ENCODE measurements at regions not wholly inside any gene's neighbourhood (a gene's known extent, or its start where the extent isn't known, plus 50 kb on each side); places are given as distances from the start of the nearest gene placed in this dataset.
"Not testable (repeated sequence)": the region's sequence is repeated elsewhere in the genome, so short reads cannot be mapped to it uniquely, and the experiment has no call there.

GRCh38 chr17:65301882-65302281 is 164.7 kb downstream of the RGS9 start:
- not testable (repeated sequence) for DNase-seq

GRCh38 chr17:65301184-65301583 is 164.0 kb downstream of the RGS9 start:
- DNase-seq, result no peak

GRCh38 chr17:65297916-65298315 is 160.7 kb downstream of the RGS9 start:
- DNase-seq, result no peak

DNA sequence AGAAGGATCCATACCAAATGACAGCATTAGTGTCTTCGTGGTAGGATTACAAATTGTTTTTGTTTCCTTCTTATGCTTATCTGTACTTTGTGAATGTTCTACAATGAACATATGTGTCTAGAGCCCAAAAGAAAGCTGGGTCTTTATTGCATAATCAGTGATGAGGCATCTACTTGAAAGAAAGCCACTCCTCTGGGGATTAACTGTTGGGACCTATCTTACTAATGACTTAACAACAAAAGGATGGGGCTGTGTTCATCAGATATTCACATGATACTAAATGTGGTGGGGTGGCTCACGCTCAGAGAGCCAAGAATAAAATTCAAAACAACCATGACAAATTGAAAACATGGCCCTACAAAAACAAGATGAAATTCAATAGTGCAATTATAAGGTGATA is 160.2 kb downstream of the RGS9 start:
- no peak for DNase-seq

- DNase-seq, result peak; percentile 85 to 95
Observed at GRCh38 chr17:65294181-65294719, 157.1 kb downstream of the RGS9 start.

- no peak for DNase-seq
Observed at GRCh38 chr17:65293584-65294180, 156.5 kb downstream of the RGS9 start.

DNA sequence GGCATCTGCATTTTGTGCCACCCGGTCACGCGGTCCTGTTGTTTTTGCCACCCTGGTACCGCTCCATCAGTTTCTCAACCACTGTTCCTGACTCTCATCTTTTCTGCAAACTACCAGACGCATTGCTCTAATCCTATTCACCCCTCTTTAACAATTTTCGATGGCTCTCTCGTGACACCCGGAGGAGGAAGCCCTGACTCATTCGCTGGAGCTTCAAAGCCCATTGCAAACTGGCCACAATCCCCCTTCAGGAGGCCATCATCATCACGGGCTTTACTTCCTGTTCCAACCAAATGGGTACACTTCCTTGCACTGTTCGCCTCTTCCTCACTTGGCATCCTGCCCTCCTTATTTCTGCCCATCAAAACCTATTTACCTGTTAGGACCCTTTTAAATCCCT is 155.3 kb downstream of the RGS9 start:
- no peak for DNase-seq

DNA sequence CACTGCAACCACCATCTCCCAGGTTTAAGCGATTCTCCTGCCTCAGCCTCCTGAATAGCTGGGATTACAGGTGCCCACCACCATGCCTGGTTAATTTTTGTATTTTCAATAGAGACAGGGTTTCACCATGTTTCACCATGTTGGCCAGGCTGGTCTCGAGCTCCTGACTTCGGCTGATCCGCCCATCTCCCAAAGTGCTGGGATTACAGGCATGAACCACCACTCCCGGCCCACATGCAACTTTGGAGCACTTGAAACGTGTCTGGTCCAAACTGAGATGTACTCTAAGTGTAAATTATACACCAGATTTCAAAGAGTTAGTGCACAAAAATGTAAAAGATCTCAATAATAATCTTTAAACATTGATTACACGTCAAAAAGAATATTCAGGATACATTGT is 154.1 kb downstream of the RGS9 start:
- DNase-seq, result not testable (repeated sequence)

DNA sequence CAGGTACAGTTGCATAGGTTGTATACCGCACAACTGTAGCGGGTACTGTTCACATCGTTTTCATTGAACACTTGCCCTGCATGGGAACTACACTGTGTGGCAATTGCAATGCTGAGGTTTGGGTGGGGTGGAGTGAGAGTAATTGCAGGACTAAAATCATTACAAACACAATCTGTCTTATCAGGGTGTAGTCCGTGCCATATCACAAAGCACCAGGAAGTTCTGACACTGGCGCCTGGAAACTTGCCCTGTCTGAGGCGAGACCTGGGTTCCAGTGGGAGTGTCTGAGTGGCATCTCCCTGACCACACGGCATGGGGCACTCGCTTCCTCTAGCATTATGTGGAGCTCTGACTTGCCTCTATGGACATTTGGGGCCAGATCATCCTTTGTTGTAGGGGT is 153.4 kb downstream of the RGS9 start:
- no peak for DNase-seq

- DNase-seq, result no peak
Observed at GRCh38 chr17:65290056-65290455, 152.9 kb downstream of the RGS9 start.

- no peak for DNase-seq
Observed at GRCh38 chr17:65287040-65287439, 149.9 kb downstream of the RGS9 start.

DNA sequence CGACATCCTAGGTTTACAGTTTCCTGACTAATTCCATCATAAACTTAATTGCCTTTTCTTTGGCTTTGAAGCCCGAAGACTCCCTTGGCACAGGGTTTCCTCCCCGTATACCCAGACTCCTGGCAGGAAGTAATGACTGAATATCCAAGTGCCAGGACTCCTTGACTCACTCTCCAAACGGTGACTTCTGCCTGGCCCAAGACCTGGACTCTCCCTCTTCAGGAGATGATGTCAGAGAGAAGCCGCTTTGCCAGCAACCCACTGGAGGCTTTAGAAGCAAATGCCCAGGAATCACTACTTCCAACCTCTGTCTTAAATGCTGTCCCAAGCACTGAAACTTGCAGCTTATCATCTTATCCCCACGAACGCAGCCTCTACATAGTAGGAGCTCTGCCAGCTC is 146.5 kb downstream of the RGS9 start:
- DNase-seq, result no peak

- DNase-seq, result no peak
Observed at GRCh38 chr17:65279456-65279855, 142.3 kb downstream of the RGS9 start.

DNA sequence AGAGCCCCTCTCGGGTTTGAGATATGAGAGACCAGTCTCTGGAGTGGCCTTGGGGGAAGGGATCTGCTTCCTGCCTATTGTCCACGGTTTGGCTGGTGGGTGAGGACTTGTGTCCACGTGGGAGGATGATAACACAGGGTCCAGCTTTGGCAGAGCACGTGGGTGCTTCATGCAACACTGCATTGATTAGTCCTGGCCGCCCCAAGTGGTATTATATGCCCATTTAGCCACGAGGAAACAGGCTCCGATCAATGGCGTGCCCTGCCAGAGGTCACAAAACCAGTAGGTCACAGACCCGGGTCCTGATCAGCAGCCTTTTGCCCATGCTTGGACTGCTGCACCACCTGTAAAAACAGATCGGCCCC is 141.6 kb downstream of the RGS9 start:
- DNase-seq, result no peak

DNA sequence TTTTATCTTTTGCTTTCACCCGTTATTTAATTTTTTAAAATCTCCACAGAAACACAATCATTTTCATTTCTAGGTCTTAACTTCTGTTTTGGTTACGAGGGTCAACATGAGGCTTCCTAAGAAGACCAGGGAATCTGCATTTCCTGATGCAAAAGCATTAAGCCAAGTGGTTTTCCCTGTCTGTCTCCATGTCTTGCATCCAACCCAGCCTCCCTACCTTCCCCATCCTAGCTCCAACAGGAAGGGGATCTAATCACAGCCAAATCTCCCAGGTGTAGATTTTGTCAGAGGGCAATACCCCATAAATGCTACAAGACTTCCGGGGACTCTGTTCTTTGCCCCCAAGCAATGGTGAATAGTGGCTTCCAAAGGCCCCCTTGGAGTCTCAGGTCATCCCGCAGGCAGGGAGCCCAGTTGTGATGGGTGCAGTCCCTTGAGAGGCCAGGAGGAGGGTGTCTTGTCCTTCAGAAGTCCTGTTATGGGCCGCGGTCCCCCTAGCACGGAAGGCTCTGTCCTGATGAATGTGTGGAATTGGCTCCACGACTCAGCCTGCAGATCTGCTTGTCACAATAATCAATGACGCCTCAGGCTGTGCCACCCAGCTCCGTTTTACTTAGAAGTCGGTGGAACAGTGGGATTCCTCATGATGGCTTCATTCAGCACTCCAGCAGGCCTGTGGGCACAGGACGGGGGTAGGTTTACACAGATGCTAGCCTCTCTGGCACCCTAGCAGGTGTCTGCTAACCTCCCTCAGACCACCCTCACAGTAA is 141.1 kb downstream of the RGS9 start:
- peak; percentile 49 to 53 for DNase-seq

GRCh38 chr17:65277576-65277975 is 140.4 kb downstream of the RGS9 start:
- DNase-seq, result no peak
